ENCODE measurements at regions not wholly inside any gene's neighbourhood (a gene's known extent, or its start where the extent isn't known, plus 50 kb on each side); places are given as distances from the start of the nearest gene placed in this dataset.

DNA sequence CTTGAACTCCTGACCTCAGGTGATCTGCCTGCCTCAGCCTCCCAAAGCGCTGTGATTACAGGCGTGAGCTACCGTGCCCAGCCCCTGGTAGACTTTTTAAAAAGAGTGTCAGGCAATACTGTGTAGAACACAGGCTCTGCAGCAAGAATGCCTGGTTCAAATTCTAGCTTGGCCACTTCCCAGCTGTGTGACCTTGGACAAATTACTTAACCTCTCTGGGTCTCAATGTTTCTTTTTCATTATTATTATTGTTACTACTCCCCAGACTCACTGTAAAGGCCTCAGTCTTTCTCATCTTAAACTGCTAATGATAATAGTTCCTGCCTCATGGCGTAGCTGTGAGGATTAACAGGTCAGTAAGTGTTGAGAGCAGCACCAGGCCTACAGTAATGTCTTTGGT is 114.3 kb downstream of the LITAF start:
- TF ChIP-seq RAD21 (IDR thresholded peaks at IDR 0.05; ENCODE audit: low read depth) (no peak), TCF12 (IDR thresholded peaks at IDR 0.05; ENCODE audit: low read depth) (no peak), EP300 (IDR thresholded peaks at IDR 0.05; ENCODE audit: borderline replicate concordance) (no peak)
- TF ChIP-seq, protein P1, sequence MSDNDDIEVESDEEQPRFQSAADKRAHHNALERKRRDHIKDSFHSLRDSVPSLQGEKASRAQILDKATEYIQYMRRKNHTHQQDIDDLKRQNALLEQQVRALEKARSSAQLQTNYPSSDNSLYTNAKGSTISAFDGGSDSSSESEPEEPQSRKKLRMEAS (IDR thresholded peaks at IDR 0.05) = no peak
- TF ChIP-seq, protein P2, sequence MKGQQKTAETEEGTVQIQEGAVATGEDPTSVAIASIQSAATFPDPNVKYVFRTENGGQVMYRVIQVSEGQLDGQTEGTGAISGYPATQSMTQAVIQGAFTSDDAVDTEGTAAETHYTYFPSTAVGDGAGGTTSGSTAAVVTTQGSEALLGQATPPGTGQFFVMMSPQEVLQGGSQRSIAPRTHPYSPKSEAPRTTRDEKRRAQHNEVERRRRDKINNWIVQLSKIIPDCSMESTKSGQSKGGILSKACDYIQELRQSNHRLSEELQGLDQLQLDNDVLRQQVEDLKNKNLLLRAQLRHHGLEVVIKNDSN (IDR thresholded peaks at IDR 0.05) = no peak
